ENCODE measurements at regions not wholly inside any gene's neighbourhood (a gene's known extent, or its start where the extent isn't known, plus 50 kb on each side); places are given as distances from the start of the nearest gene placed in this dataset.

DNA sequence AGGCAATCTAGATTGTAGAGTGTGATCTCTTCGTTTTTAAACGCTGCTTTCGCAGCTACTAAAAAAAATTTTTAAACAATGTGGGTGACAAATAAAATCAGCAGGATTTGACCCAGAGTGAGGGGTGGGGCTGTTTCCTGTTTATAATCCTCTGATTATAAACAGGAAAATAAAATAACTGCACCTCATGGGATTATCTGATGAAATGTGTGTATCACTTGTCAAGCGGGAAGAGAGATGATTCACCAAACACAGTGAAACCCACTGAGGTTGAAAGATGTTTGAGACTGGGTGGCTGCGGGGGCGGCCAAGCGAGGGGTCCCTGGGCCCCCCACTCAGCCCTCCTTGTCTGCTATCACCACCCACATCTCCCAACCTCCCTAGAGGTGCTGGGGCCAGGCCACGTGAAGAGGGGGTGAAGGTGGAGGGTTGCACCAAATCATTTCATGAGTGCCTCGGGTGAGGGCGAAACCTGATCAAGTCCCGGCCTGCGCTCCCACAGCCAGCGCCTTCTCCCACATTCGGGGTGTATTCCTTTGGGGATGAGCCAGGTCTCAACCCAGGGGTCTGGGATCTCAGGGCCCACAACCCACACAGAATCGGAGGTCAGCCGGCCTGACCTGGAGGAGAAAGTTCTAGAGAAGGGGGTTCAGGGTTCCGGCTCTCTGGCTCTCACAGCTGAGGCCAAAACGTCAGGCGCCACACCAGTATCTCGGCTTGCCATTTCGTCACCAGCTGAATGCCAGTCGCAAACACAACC, 212.5 kb downstream of the BMP7 start:
- H3K4me3 ChIP-seq (ENCODE audit: low read depth, low read length): no peak overlapping the region
- no peak for DNase-seq
- H3K36me3 ChIP-seq: no peaks in the 10 kb centered on the region
- no peaks in the 10 kb centered on the region for H3K27me3 ChIP-seq
- H3K4me1 ChIP-seq: no peaks in the 10 kb centered on the region
- H3K9me3 ChIP-seq: no peaks in the 10 kb centered on the region
- TF ChIP-seq CTCF (IDR thresholded peaks at IDR 0.05; ENCODE audit: low read depth, low read length): no peak

- DNase-seq: no peak
- Histone ChIP-seq H3K9me3 (no peaks in the 10 kb centered on the region), H3K4me1 (no peaks in the 10 kb centered on the region), H3K36me3 (no peaks in the 10 kb centered on the region), H3K27me3 (no peaks in the 10 kb centered on the region), H3K4me3 (ENCODE audit: low read depth, low read length) (no peak overlapping the region)
- TF ChIP-seq CTCF (IDR thresholded peaks at IDR 0.05; ENCODE audit: low read depth, low read length): no peak
These were observed 211.1 kb downstream of the BMP7 start for GRCh38 chr20:57055345-57055744.

- no peaks in the 10 kb centered on the region for H3K9me3 ChIP-seq
- H3K4me1 ChIP-seq: no peaks in the 10 kb centered on the region
- no peak overlapping the region for H3K4me3 ChIP-seq (ENCODE audit: low read depth, low read length)
- no peak for DNase-seq
- H3K27me3 ChIP-seq: peaks cover 11% of the 10 kb centered on the region
- H3K36me3 ChIP-seq: no peaks in the 10 kb centered on the region
- no peak for TF ChIP-seq CTCF (IDR thresholded peaks at IDR 0.05; ENCODE audit: low read depth, low read length)
These were observed 209.8 kb downstream of the BMP7 start for GRCh38 chr20:57056651-57057050.

- Histone ChIP-seq H3K4me1 (no peaks in the 10 kb centered on the region), H3K27me3 (peaks cover 20% of the 10 kb centered on the region), H3K36me3 (no peaks in the 10 kb centered on the region), H3K9me3 (no peaks in the 10 kb centered on the region), H3K4me3 (ENCODE audit: low read depth, low read length) (no peak overlapping the region)
- TF ChIP-seq CTCF (IDR thresholded peaks at IDR 0.05; ENCODE audit: low read depth, low read length): no peak
- DNase-seq: no peak
These were observed 207.3 kb downstream of the BMP7 start for GRCh38 chr20:57059055-57059596.

DNA sequence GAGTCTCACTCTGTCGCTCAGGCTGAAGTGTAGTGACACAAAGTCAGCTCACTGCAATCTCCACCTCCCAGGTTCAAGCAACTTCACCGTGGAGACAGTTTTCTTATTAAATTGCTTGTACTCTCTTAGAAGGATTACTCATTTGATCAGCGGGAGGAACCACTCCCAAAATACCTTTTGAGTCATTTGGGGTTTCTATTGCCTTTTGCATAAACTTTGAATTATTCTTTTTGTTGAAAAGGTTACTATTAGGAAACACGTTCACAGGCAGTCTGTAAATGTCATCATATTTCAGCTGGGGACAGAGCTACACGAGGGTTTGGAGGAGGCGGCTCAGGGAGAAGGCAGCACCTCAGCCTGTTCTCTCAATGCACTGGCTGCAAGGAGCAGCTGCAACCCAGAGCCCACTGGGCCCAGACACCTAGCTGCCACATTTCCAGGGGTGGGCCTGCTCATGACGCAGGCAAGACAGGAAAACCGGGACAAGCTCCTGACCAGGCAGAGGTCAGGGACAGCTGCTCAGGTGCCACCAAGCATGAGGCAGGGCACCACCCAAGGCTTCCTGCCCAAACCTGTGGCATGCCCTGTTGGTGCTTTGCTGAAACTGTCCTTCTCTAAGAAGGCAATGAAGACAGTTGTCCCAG, 205.9 kb downstream of the BMP7 start:
- Histone ChIP-seq H3K4me1 (no peaks in the 10 kb centered on the region), H3K27me3 (peaks cover 23% of the 10 kb centered on the region), H3K9me3 (no peaks in the 10 kb centered on the region), H3K4me3 (ENCODE audit: low read depth, low read length) (no peak overlapping the region), H3K36me3 (no peaks in the 10 kb centered on the region)
- DNase-seq: no peak
- TF ChIP-seq CTCF (IDR thresholded peaks at IDR 0.05; ENCODE audit: low read depth, low read length): no peak

Data from BE2C (cell line).